GM23338 (cell line): ENCODE measurements at regions not wholly inside any gene's neighbourhood (a gene's known extent, or its start where the extent isn't known, plus 50 kb on each side); places are given as distances from the start of the nearest gene placed in this dataset.

Experiments used
- CREB1 ChIP-seq: fragments of 250-450 bp; sonication (Bioruptor Pico); IDR thresholded peaks from 2 replicates; pipeline ENCODE4 v1.5.0; 2020; ENCODE audit warnings: low read depth, mild to moderate bottlenecking, moderate library complexity
- CTCF ChIP-seq, 2 experiments: fragments of 200-600 bp in 1 of 2; sonication (generic) in 1 of 2; conservative IDR thresholded peaks; 2 replicates each; pipeline versions ENCODE4 v1.5.1 to v1.6.1; 2016 to 2017; ENCODE audit warnings: antibody characterized with exemption in 2 of 2, low read depth in 2 of 2, mild to moderate bottlenecking in 2 of 2, moderate library complexity in 1 of 2
- EZH2 ChIP-seq: fragments of 200-600 bp; sonication (generic); IDR thresholded peaks from one replicate; pipeline ENCODE4 v1.8.0; 2017; ENCODE audit warnings: antibody characterized with exemption, mild to moderate bottlenecking, low read depth; ENCODE audit not compliant: unreplicated experiment
- EZH2phosphoT487 ChIP-seq: fragments of 200-600 bp; sonication (generic); IDR thresholded peaks from one replicate; pipeline ENCODE4 v1.8.1; 2018; ENCODE audit warnings: antibody characterized with exemption; ENCODE audit not compliant: unreplicated experiment
- JUNB ChIP-seq: IDR thresholded peaks from one replicate; pipeline ENCODE4 v1.6.1; 2016; ENCODE audit warnings: antibody characterized with exemption; ENCODE audit not compliant: unreplicated experiment
- NANOG ChIP-seq: IDR thresholded peaks from 2 replicates; pipeline ENCODE4 v1.6.1; 2016; ENCODE audit warnings: antibody characterized with exemption, borderline replicate concordance
- POLR2AphosphoS5 ChIP-seq: IDR thresholded peaks from 2 replicates; pipeline ENCODE4 v1.6.1; 2016; ENCODE audit warnings: antibody characterized with exemption, low read depth
- ZNF114 ChIP-seq: fragments of 250-450 bp; sonication (Bioruptor Pico); IDR thresholded peaks from 2 replicates; pipeline ENCODE4 v1.5.0; 2020; ENCODE audit warnings: mild to moderate bottlenecking, moderate library complexity
- ZNF331 ChIP-seq: fragments of 250-450 bp; sonication (Bioruptor Pico); IDR thresholded peaks from 2 replicates; pipeline ENCODE4 v1.5.0; 2020; ENCODE audit warnings: low read depth, mild to moderate bottlenecking, moderate library complexity
- TF ChIP-seq, protein P1 (sequence below): IDR thresholded peaks from one replicate; pipeline ENCODE4 v1.6.1; 2018; ENCODE audit warnings: antibody characterized with exemption; ENCODE audit not compliant: unreplicated experiment
- TF ChIP-seq, protein P2 (sequence below): IDR thresholded peaks from 2 replicates; pipeline ENCODE4 v1.6.1; 2016; ENCODE audit warnings: antibody characterized with exemption
- TF ChIP-seq, protein P3 (sequence below): fragments of 250-450 bp; sonication (Bioruptor Pico); IDR thresholded peaks from 2 replicates; pipeline ENCODE4 v1.5.0; 2020; ENCODE audit warnings: mild to moderate bottlenecking, moderate library complexity

- TF ChIP-seq CTCF (conservative IDR thresholded peaks at IDR 0.05; ENCODE audit: low read depth in 2 of 2) (no peak), POLR2AphosphoS5 (no peak), EZH2phosphoT487 (no peak), ZNF331 (CRISPR knock-in tag) (no peak), ZNF114 (CRISPR knock-in tag) (no peak), EZH2 (no peak), CREB1 (no peak), JUNB (no peak), NANOG (no peak)
- TF ChIP-seq, protein P1, sequence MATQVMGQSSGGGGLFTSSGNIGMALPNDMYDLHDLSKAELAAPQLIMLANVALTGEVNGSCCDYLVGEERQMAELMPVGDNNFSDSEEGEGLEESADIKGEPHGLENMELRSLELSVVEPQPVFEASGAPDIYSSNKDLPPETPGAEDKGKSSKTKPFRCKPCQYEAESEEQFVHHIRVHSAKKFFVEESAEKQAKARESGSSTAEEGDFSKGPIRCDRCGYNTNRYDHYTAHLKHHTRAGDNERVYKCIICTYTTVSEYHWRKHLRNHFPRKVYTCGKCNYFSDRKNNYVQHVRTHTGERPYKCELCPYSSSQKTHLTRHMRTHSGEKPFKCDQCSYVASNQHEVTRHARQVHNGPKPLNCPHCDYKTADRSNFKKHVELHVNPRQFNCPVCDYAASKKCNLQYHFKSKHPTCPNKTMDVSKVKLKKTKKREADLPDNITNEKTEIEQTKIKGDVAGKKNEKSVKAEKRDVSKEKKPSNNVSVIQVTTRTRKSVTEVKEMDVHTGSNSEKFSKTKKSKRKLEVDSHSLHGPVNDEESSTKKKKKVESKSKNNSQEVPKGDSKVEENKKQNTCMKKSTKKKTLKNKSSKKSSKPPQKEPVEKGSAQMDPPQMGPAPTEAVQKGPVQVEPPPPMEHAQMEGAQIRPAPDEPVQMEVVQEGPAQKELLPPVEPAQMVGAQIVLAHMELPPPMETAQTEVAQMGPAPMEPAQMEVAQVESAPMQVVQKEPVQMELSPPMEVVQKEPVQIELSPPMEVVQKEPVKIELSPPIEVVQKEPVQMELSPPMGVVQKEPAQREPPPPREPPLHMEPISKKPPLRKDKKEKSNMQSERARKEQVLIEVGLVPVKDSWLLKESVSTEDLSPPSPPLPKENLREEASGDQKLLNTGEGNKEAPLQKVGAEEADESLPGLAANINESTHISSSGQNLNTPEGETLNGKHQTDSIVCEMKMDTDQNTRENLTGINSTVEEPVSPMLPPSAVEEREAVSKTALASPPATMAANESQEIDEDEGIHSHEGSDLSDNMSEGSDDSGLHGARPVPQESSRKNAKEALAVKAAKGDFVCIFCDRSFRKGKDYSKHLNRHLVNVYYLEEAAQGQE, result no peak
- TF ChIP-seq, protein P2, sequence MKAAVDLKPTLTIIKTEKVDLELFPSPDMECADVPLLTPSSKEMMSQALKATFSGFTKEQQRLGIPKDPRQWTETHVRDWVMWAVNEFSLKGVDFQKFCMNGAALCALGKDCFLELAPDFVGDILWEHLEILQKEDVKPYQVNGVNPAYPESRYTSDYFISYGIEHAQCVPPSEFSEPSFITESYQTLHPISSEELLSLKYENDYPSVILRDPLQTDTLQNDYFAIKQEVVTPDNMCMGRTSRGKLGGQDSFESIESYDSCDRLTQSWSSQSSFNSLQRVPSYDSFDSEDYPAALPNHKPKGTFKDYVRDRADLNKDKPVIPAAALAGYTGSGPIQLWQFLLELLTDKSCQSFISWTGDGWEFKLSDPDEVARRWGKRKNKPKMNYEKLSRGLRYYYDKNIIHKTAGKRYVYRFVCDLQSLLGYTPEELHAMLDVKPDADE, result no peak
- TF ChIP-seq, protein P3, sequence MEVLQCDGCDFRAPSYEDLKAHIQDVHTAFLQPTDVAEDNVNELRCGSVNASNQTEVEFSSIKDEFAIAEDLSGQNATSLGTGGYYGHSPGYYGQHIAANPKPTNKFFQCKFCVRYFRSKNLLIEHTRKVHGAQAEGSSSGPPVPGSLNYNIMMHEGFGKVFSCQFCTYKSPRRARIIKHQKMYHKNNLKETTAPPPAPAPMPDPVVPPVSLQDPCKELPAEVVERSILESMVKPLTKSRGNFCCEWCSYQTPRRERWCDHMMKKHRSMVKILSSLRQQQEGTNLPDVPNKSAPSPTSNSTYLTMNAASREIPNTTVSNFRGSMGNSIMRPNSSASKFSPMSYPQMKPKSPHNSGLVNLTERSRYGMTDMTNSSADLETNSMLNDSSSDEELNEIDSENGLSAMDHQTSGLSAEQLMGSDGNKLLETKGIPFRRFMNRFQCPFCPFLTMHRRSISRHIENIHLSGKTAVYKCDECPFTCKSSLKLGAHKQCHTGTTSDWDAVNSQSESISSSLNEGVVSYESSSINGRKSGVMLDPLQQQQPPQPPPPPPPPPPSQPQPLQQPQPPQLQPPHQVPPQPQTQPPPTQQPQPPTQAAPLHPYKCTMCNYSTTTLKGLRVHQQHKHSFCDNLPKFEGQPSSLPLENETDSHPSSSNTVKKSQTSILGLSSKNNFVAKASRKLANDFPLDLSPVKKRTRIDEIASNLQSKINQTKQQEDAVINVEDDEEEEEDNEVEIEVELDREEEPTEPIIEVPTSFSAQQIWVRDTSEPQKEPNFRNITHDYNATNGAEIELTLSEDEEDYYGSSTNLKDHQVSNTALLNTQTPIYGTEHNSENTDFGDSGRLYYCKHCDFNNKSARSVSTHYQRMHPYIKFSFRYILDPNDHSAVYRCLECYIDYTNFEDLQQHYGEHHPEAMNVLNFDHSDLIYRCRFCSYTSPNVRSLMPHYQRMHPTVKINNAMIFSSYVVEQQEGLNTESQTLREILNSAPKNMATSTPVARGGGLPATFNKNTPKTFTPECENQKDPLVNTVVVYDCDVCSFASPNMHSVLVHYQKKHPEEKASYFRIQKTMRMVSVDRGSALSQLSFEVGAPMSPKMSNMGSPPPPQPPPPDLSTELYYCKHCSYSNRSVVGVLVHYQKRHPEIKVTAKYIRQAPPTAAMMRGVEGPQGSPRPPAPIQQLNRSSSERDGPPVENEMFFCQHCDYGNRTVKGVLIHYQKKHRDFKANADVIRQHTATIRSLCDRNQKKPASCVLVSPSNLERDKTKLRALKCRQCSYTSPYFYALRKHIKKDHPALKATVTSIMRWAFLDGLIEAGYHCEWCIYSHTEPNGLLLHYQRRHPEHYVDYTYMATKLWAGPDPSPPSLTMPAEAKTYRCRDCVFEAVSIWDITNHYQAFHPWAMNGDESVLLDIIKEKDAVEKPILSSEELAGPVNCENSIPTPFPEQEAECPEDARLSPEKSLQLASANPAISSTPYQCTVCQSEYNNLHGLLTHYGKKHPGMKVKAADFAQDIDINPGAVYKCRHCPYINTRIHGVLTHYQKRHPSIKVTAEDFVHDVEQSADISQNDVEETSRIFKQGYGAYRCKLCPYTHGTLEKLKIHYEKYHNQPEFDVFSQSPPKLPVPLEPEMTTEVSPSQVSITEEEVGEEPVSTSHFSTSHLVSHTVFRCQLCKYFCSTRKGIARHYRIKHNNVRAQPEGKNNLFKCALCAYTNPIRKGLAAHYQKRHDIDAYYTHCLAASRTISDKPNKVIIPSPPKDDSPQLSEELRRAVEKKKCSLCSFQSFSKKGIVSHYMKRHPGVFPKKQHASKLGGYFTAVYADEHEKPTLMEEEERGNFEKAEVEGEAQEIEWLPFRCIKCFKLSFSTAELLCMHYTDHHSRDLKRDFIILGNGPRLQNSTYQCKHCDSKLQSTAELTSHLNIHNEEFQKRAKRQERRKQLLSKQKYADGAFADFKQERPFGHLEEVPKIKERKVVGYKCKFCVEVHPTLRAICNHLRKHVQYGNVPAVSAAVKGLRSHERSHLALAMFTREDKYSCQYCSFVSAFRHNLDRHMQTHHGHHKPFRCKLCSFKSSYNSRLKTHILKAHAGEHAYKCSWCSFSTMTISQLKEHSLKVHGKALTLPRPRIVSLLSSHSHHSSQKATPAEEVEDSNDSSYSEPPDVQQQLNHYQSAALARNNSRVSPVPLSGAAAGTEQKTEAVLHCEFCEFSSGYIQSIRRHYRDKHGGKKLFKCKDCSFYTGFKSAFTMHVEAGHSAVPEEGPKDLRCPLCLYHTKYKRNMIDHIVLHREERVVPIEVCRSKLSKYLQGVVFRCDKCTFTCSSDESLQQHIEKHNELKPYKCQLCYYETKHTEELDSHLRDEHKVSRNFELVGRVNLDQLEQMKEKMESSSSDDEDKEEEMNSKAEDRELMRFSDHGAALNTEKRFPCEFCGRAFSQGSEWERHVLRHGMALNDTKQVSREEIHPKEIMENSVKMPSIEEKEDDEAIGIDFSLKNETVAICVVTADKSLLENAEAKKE (CRISPR knock-in tag), result no peak
These were observed 1233.2 kb downstream of the OLFM4 start for GRCh38 chr13:54261856-54262255.
